ENCODE measurements at regions not wholly inside any gene's neighbourhood (a gene's known extent, or its start where the extent isn't known, plus 50 kb on each side); places are given as distances from the start of the nearest gene placed in this dataset.
A peak's percentile ranks its signal among the peaks of the same experiment; 100 is the strongest.

- Histone ChIP-seq H3K27me3 (ENCODE audit: control insufficient read depth, low read length) (no peaks in the 10 kb centered on the region), H3K9me2 (replicated peaks; ENCODE audit: control insufficient read depth, low read length) (no peaks in the 10 kb centered on the region), H3K4me1 (ENCODE audit: control insufficient read depth, low read length) (no peaks in the 10 kb centered on the region), H3K36me3 (ENCODE audit: control insufficient read depth, low read length) (no peaks in the 10 kb centered on the region), H3K79me2 (ENCODE audit: control insufficient read depth, low read length) (peaks cover 73% of the 10 kb centered on the region), H3K4me3 (ENCODE audit: low read length) (no peak overlapping the region), H4K20me1 (ENCODE audit: control insufficient read depth, insufficient read depth, low read depth, low read length) (peaks cover 23% of the 10 kb centered on the region), H3K27ac (ENCODE audit: low read depth, low read length) (no peak overlapping the region), H3F3A (ENCODE audit: control insufficient read depth, insufficient read depth) (no peaks in the 10 kb centered on the region), H3K4me2 (ENCODE audit: low read length) (no peak overlapping the region), H3K9me3 (ENCODE audit: control insufficient read depth, insufficient read depth, low read length) (no peaks in the 10 kb centered on the region)
- no peak for TF ChIP-seq EZH2phosphoT487 (IDR thresholded peaks at IDR 0.05; ENCODE audit: borderline replicate concordance, low read length)
- no peak for TF ChIP-seq CTCF (IDR thresholded peaks at IDR 0.05; ENCODE audit: low read depth, low read length, poor library complexity, severe bottlenecking)
Measured at GRCh38 chr12:124509676-124510300, 57.6 kb downstream of the NCOR2 start.

GRCh38 chr12:124509300-124509675 is 58.1 kb downstream of the NCOR2 start:
- no peak overlapping the region for H3K27ac ChIP-seq (ENCODE audit: low read depth, low read length)
- H3K4me2 ChIP-seq (ENCODE audit: low read length) = no peak overlapping the region
- H4K20me1 ChIP-seq (ENCODE audit: control insufficient read depth, insufficient read depth, low read depth, low read length) = peaks cover 23% of the 10 kb centered on the region
- H3K27me3 ChIP-seq (ENCODE audit: control insufficient read depth, low read length) = no peaks in the 10 kb centered on the region
- TF ChIP-seq CTCF (IDR thresholded peaks at IDR 0.05; ENCODE audit: low read depth, low read length, poor library complexity, severe bottlenecking) (no peak), EZH2phosphoT487 (IDR thresholded peaks at IDR 0.05; ENCODE audit: borderline replicate concordance, low read length) (no peak)
- H3F3A ChIP-seq (ENCODE audit: control insufficient read depth, insufficient read depth) = no peaks in the 10 kb centered on the region
- H3K9me3 ChIP-seq (ENCODE audit: control insufficient read depth, insufficient read depth, low read length) = no peaks in the 10 kb centered on the region
- peaks cover 70% of the 10 kb centered on the region for H3K79me2 ChIP-seq (ENCODE audit: control insufficient read depth, low read length)
- H3K9me2 ChIP-seq (replicated peaks; ENCODE audit: control insufficient read depth, low read length) = no peaks in the 10 kb centered on the region
- H3K36me3 ChIP-seq (ENCODE audit: control insufficient read depth, low read length) = no peaks in the 10 kb centered on the region
- no peaks in the 10 kb centered on the region for H3K4me1 ChIP-seq (ENCODE audit: control insufficient read depth, low read length)
- H3K4me3 ChIP-seq (ENCODE audit: low read length) = no peak overlapping the region

- Histone ChIP-seq H3K9me3 (ENCODE audit: control insufficient read depth, insufficient read depth, low read length) (no peaks in the 10 kb centered on the region), H3K4me3 (ENCODE audit: low read length) (no peak overlapping the region), H3F3A (ENCODE audit: control insufficient read depth, insufficient read depth) (no peaks in the 10 kb centered on the region), H3K27ac (ENCODE audit: low read depth, low read length) (no peak overlapping the region), H4K20me1 (ENCODE audit: control insufficient read depth, insufficient read depth, low read depth, low read length) (peaks cover 21% of the 10 kb centered on the region), H3K9me2 (replicated peaks; ENCODE audit: control insufficient read depth, low read length) (no peaks in the 10 kb centered on the region), H3K4me2 (ENCODE audit: low read length) (no peak overlapping the region), H3K27me3 (ENCODE audit: control insufficient read depth, low read length) (no peaks in the 10 kb centered on the region), H3K4me1 (ENCODE audit: control insufficient read depth, low read length) (no peaks in the 10 kb centered on the region), H3K79me2 (ENCODE audit: control insufficient read depth, low read length) (peaks cover 72% of the 10 kb centered on the region), H3K36me3 (ENCODE audit: control insufficient read depth, low read length) (no peaks in the 10 kb centered on the region)
- TF ChIP-seq CTCF (IDR thresholded peaks at IDR 0.05; ENCODE audit: low read depth, low read length, poor library complexity, severe bottlenecking) (peak; percentile 11), EZH2phosphoT487 (IDR thresholded peaks at IDR 0.05; ENCODE audit: borderline replicate concordance, low read length) (no peak)
Measured at GRCh38 chr12:124508381-124509079, 58.9 kb downstream of the NCOR2 start.
